Activated naive CD4-positive, alpha-beta T cell treated with anti-CD3 and anti-CD28 coated beads, Interleukin-2, amount 50 U/mL, for 24 hours (primary cell): ENCODE measurements at regions not wholly inside any gene's neighbourhood (a gene's known extent, or its start where the extent isn't known, plus 50 kb on each side); places are given as distances from the start of the nearest gene placed in this dataset.

Source experiments
- H3K27ac Mint-ChIP-seq: one replicate; pipeline ENCODE4 v1.8.0; 2021; ENCODE audit warnings: mild to moderate bottlenecking, mixed read lengths
- H3K27me3 Mint-ChIP-seq: one replicate; pipeline ENCODE4 v1.8.0; 2021; ENCODE audit warnings: mixed read lengths
- H3K36me3 Mint-ChIP-seq: one replicate; pipeline ENCODE4 v1.8.0; 2021; ENCODE audit warnings: mixed read lengths
- H3K4me1 Mint-ChIP-seq: one replicate; pipeline ENCODE4 v1.8.0; 2021; ENCODE audit warnings: mixed read lengths
- H3K4me3 Mint-ChIP-seq: one replicate; pipeline ENCODE4 v1.8.0; 2021; ENCODE audit warnings: mild to moderate bottlenecking, mixed read lengths
- H3K9me3 Mint-ChIP-seq: one replicate; pipeline ENCODE4 v1.8.0; 2021; ENCODE audit warnings: mixed read lengths

DNA sequence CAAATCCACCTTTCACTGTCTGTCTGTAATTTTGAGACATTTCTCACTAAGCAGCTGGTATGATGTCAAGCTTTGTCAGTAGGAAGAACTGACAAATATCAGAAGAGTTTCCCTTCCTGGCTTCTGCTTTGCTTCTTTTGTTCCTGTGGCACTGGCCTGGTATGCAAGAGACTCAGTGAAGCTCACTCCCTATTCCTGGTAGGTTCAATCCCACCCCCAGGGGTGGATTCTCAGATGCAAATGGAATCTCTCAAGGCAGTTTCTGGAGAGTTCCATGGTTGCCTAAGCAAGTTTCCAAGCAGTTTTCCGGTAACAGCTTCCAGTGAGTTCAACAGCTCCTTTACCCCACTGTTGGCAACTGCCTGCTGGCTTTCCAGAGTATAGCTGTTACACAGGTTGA lies 683.4 kb downstream of the PTPRC start:
- Mint-ChIP-seq H3K4me3 (no peak overlapping the region), H3K27ac (no peak overlapping the region), H3K4me1 (no peaks in the 10 kb centered on the region), H3K9me3 (peaks cover 7% of the 10 kb centered on the region), H3K27me3 (peaks cover 17% of the 10 kb centered on the region), H3K36me3 (peaks cover 2% of the 10 kb centered on the region)

DNA sequence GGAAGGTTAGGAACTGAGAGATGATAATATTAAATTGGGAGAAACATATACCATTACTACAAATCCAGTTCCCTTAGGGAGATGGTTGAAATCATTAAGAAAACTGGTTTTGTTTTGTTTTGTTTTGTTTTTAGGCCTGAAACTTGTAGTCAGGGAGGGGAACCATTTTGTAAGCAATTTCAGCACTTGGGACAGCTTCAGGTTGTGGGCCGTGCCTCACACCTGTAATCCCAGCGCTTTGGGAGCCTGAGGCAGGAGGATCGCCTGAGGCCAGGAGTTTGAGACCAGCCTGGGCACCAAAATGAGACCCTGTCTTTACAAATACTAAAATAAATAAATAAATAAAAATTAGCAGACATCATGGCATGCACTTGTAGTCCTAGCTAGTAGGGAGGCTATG lies 694.3 kb upstream of the NR5A2 start:
- H3K4me3 Mint-ChIP-seq: no peak overlapping the region
- no peak overlapping the region for H3K27ac Mint-ChIP-seq
- H3K9me3 Mint-ChIP-seq: no peaks in the 10 kb centered on the region
- H3K27me3 Mint-ChIP-seq: peaks cover 7% of the 10 kb centered on the region
- no peaks in the 10 kb centered on the region for H3K36me3 Mint-ChIP-seq
- H3K4me1 Mint-ChIP-seq: no peaks in the 10 kb centered on the region

DNA sequence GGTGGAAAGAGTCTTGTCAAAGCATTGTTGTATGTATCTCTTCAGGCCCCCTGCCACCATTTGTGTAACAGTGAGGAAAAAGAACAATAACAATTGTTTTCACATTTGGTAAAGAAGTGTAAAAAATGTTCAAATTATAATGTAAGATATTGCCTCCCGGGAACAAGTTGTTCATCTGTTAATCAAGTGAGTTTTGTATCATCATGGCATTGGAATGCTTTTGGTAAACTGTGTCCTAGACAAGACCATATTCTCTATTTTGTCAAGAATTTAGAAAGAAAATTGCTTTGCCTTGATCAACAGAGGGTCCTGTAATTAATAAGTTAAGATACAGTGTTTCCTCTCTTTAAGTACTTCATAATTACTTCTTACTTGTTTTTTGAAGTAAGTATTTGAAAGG lies 692.0 kb upstream of the NR5A2 start:
- H3K4me1 Mint-ChIP-seq: no peaks in the 10 kb centered on the region
- H3K27me3 Mint-ChIP-seq: peaks cover 18% of the 10 kb centered on the region
- peaks cover 2% of the 10 kb centered on the region for H3K36me3 Mint-ChIP-seq
- H3K9me3 Mint-ChIP-seq: no peaks in the 10 kb centered on the region
- H3K4me3 Mint-ChIP-seq: no peak overlapping the region
- no peak overlapping the region for H3K27ac Mint-ChIP-seq

GRCh38 chr1:199336745-199337640 lies 690.5 kb upstream of the NR5A2 start:
- no peak overlapping the region for H3K4me3 Mint-ChIP-seq
- no peak overlapping the region for H3K27ac Mint-ChIP-seq
- peaks cover 2% of the 10 kb centered on the region for H3K36me3 Mint-ChIP-seq
- H3K27me3 Mint-ChIP-seq: peaks cover 21% of the 10 kb centered on the region
- no peaks in the 10 kb centered on the region for H3K4me1 Mint-ChIP-seq
- H3K9me3 Mint-ChIP-seq: no peaks in the 10 kb centered on the region

GRCh38 chr1:199338760-199339159 lies 688.8 kb upstream of the NR5A2 start:
- Mint-ChIP-seq H3K27me3 (peaks cover 20% of the 10 kb centered on the region), H3K27ac (no peak overlapping the region), H3K4me1 (no peaks in the 10 kb centered on the region), H3K4me3 (no peak overlapping the region), H3K9me3 (peaks cover 3% of the 10 kb centered on the region), H3K36me3 (peaks cover 2% of the 10 kb centered on the region)

- peaks cover 27% of the 10 kb centered on the region for H3K9me3 Mint-ChIP-seq
- no peaks in the 10 kb centered on the region for H3K4me1 Mint-ChIP-seq
- no peak overlapping the region for H3K4me3 Mint-ChIP-seq
- no peaks in the 10 kb centered on the region for H3K36me3 Mint-ChIP-seq
- peaks cover 15% of the 10 kb centered on the region for H3K27me3 Mint-ChIP-seq
- H3K27ac Mint-ChIP-seq: no peak overlapping the region
Measured at GRCh38 chr1:199352351-199352750, 675.2 kb upstream of the NR5A2 start.

GRCh38 chr1:199353906-199354305 lies 673.6 kb upstream of the NR5A2 start:
- Mint-ChIP-seq H3K27ac (no peak overlapping the region), H3K27me3 (peaks cover 9% of the 10 kb centered on the region), H3K9me3 (peaks cover 20% of the 10 kb centered on the region), H3K4me3 (no peak overlapping the region), H3K4me1 (no peaks in the 10 kb centered on the region), H3K36me3 (no peaks in the 10 kb centered on the region)

- Mint-ChIP-seq H3K4me3 (no peak overlapping the region), H3K27me3 (peaks cover 7% of the 10 kb centered on the region), H3K9me3 (peaks cover 7% of the 10 kb centered on the region), H3K4me1 (no peaks in the 10 kb centered on the region), H3K27ac (no peak overlapping the region), H3K36me3 (no peaks in the 10 kb centered on the region)
Measured at GRCh38 chr1:199356561-199356960, 670.9 kb upstream of the NR5A2 start.

DNA sequence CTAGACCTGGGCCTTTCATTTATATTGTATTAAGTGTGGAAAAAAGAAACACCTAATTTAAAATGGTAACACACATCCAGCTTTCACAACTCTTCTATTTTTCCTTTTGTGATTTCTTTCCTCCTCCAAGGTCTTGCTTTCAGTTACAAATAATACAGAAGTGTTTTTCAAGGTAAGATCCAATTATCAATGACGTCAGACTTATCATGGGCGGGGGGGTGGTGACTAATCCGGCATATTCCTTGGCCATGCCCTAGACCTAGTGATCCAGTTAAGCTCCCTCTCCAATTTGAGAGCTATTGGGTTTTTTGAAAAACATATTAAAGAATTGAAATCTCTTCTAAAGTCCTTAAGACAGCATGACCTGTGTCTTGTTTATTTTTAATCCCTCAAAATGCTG lies 669.9 kb upstream of the NR5A2 start:
- peaks cover 7% of the 10 kb centered on the region for H3K27me3 Mint-ChIP-seq
- H3K36me3 Mint-ChIP-seq: no peaks in the 10 kb centered on the region
- H3K9me3 Mint-ChIP-seq: peaks cover 7% of the 10 kb centered on the region
- H3K4me1 Mint-ChIP-seq: no peaks in the 10 kb centered on the region
- no peak overlapping the region for H3K4me3 Mint-ChIP-seq
- no peak overlapping the region for H3K27ac Mint-ChIP-seq

DNA sequence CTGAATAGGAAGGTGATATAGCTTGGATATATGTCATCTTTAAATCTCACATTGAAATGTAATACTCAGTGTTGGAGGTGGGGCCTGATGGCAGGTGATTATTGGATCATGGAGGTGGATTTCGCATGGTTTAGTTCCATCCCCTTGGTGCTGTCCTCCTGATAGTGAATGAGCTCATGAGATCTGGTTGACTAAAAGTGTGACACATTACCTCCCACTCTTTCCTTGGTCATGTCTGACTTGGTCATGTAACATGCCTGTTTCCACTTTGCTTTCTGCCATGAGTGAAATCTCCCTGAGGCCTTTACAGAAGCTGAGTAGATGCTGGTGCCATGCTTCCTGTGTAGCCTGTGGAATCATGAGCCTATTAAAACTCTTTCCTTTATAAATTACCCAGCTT lies 664.5 kb upstream of the NR5A2 start:
- Mint-ChIP-seq H3K27me3 (peaks cover 7% of the 10 kb centered on the region), H3K9me3 (no peaks in the 10 kb centered on the region), H3K4me3 (no peak overlapping the region), H3K36me3 (no peaks in the 10 kb centered on the region), H3K4me1 (no peaks in the 10 kb centered on the region), H3K27ac (no peak overlapping the region)

GRCh38 chr1:199373139-199373538 lies 654.4 kb upstream of the NR5A2 start:
- Mint-ChIP-seq H3K27me3 (peaks cover 8% of the 10 kb centered on the region), H3K4me3 (no peak overlapping the region), H3K9me3 (peaks cover 11% of the 10 kb centered on the region), H3K27ac (no peak overlapping the region), H3K4me1 (peaks cover 6% of the 10 kb centered on the region), H3K36me3 (peaks cover 1% of the 10 kb centered on the region)

- Mint-ChIP-seq H3K4me3 (no peak overlapping the region), H3K4me1 (no peaks in the 10 kb centered on the region), H3K27ac (no peak overlapping the region), H3K9me3 (peaks cover 6% of the 10 kb centered on the region), H3K27me3 (peaks cover 5% of the 10 kb centered on the region), H3K36me3 (peaks cover 1% of the 10 kb centered on the region)
Measured at GRCh38 chr1:199377211-199377610, 650.3 kb upstream of the NR5A2 start.

DNA sequence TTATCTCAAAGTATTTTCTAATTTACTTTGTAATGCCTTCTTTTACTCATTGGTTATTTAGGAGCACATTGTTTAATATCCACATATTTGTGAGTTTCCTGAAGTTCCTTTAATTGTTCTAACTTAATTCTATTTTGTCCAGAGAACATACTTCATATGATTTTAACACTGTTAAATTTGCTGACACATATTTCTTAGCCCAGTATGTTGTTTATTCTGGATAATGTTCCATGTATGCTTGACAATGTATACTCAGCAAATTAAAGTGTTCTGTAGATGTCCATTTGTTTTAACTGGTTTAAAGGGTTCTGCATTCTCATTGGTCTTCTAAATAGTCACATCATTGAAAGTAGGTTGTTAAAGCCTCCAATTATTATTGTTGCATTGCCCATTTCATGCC lies 643.7 kb upstream of the NR5A2 start:
- H3K36me3 Mint-ChIP-seq: no peaks in the 10 kb centered on the region
- H3K9me3 Mint-ChIP-seq: no peaks in the 10 kb centered on the region
- no peak overlapping the region for H3K4me3 Mint-ChIP-seq
- no peaks in the 10 kb centered on the region for H3K4me1 Mint-ChIP-seq
- peaks cover 10% of the 10 kb centered on the region for H3K27me3 Mint-ChIP-seq
- H3K27ac Mint-ChIP-seq: no peak overlapping the region

DNA sequence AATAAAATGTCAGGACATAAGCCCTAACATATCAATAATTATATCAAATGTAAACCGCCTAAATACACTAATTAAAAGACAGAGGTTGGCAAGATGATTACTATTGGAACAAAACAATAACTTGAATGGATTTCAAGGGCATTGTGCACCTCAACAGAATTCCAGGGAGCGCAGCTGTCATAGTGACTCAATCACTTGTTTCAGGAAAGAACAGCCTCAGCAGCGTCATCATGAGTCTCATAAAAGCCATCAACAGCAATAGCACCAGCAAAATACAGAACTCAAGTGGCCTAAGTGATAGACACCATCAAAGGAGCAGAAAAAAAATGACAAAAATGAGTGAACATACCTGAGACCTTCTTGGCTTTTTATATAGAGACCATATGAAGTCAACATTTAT lies 632.7 kb upstream of the NR5A2 start:
- H3K9me3 Mint-ChIP-seq: peaks cover 4% of the 10 kb centered on the region
- H3K27me3 Mint-ChIP-seq: peaks cover 14% of the 10 kb centered on the region
- H3K36me3 Mint-ChIP-seq: no peaks in the 10 kb centered on the region
- no peak overlapping the region for H3K4me3 Mint-ChIP-seq
- no peaks in the 10 kb centered on the region for H3K4me1 Mint-ChIP-seq
- no peak overlapping the region for H3K27ac Mint-ChIP-seq

DNA sequence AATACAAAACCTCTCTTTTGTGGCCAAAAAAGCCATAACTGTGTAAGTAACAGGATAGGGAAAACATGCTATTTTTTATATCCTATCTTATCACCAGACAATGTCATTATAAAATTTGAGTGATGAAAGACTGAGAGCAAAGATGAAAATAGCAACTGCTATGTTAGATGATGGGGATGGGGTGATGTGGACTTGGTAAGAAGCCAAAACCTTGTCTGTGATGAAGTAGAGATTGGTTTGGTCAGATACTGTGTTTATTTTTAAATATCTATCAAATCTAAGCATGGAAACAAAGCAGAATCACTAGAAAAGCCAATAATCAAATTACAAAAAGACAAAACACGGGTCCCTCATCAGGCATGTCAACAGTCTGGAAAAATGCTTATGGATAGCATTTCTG lies 631.1 kb upstream of the NR5A2 start:
- Mint-ChIP-seq H3K27me3 (peaks cover 13% of the 10 kb centered on the region), H3K4me3 (no peak overlapping the region), H3K9me3 (no peaks in the 10 kb centered on the region), H3K4me1 (peaks cover 3% of the 10 kb centered on the region), H3K27ac (no peak overlapping the region), H3K36me3 (no peaks in the 10 kb centered on the region)

DNA sequence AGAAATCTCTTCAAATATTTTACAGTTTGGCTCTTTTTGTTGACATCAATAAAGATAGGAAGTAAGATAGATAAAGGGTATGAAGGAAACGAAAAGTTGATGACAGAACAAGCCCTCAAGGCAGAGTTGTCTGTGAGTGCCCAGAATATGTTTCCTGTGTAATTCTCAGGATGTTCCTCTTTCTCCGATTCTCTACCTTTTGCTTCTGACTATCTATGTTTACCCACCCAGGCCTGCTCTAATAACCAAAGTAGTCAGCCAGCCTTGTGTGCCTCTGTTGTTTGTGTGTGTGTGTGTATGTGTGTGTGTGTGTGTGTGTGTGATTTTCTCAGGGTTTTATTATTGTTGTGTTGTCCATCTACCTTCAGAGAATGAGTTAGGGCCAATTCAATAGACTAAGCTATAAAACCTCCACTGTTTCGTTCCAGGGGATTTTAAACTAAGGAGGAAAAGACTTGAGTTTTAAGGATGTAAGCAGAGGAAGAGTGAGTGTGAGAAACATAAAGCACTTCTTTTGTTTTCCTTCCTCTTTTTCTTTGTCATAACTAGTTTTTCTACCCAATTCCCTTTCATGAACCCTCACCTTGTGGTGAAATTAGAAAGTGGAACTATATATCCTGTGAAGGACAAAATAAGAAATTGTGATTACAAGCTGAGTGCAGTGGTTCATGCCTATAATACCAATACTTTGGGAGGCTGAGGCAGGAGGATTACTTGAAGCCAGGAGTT lies 627.4 kb upstream of the NR5A2 start:
- no peak overlapping the region for H3K4me3 Mint-ChIP-seq
- no peak overlapping the region for H3K27ac Mint-ChIP-seq
- H3K36me3 Mint-ChIP-seq: no peaks in the 10 kb centered on the region
- H3K27me3 Mint-ChIP-seq: peaks cover 14% of the 10 kb centered on the region
- H3K9me3 Mint-ChIP-seq: no peaks in the 10 kb centered on the region
- H3K4me1 Mint-ChIP-seq: peaks cover 3% of the 10 kb centered on the region
